ENCODE measurements at regions not wholly inside any gene's neighbourhood (a gene's known extent, or its start where the extent isn't known, plus 50 kb on each side); places are given as distances from the start of the nearest gene placed in this dataset.
"Not testable (repeated sequence)": the region's sequence is repeated elsewhere in the genome, so short reads cannot be mapped to it uniquely, and the experiment has no call there.

- no peak for FAIRE-seq
- TF ChIP-seq POLR2A (IDR thresholded peaks at IDR 0.05; ENCODE audit: low read depth, low read length), result no peak
Observed at GRCh38 chr10:58086763-58087150, 180.9 kb downstream of the IPMK start.

GRCh38 chr10:58086144-58086762 is 181.4 kb downstream of the IPMK start:
- FAIRE-seq (no peak), DNase-seq (ENCODE audit: insufficient read length, low spot score) (no peak)
- no peak for TF ChIP-seq POLR2A (IDR thresholded peaks at IDR 0.05; ENCODE audit: low read depth, low read length)

More at GRCh38 chr10:58086763-58087150, 180.9 kb downstream of the IPMK start:
- no peak for DNase-seq (ENCODE audit: insufficient read length, low spot score)

GRCh38 chr10:58082248-58082647 is 185.4 kb downstream of the IPMK start:
- FAIRE-seq, result no peak
- no peak for DNase-seq (ENCODE audit: insufficient read length, low spot score)
- TF ChIP-seq POLR2A (IDR thresholded peaks at IDR 0.05; ENCODE audit: low read depth, low read length), result no peak

GRCh38 chr10:58081353-58081752 is 186.3 kb downstream of the IPMK start:
- TF ChIP-seq POLR2A (IDR thresholded peaks at IDR 0.05; ENCODE audit: low read depth, low read length), result no peak
- DNase-seq (ENCODE audit: insufficient read length, low spot score) (no peak), FAIRE-seq (no peak)

GRCh38 chr10:58079461-58079860 is 188.2 kb downstream of the IPMK start:
- no peak for TF ChIP-seq POLR2A (IDR thresholded peaks at IDR 0.05; ENCODE audit: low read depth, low read length)
- DNase-seq (ENCODE audit: insufficient read length, low spot score) (no peak), FAIRE-seq (no peak)

GRCh38 chr10:58072634-58073033 is 195.1 kb downstream of the IPMK start:
- no peak for TF ChIP-seq POLR2A (IDR thresholded peaks at IDR 0.05; ENCODE audit: low read depth, low read length)
- no peak for DNase-seq (ENCODE audit: insufficient read length, low spot score)
- no peak for FAIRE-seq

- FAIRE-seq, result no peak
- TF ChIP-seq POLR2A (IDR thresholded peaks at IDR 0.05; ENCODE audit: low read depth, low read length), result no peak
Observed at GRCh38 chr10:58070956-58071355, 196.7 kb downstream of the IPMK start.

GRCh38 chr10:58068809-58069208 is 198.9 kb downstream of the IPMK start:
- no peak for FAIRE-seq
- no peak for DNase-seq (ENCODE audit: insufficient read length, low spot score)
- no peak for TF ChIP-seq POLR2A (IDR thresholded peaks at IDR 0.05; ENCODE audit: low read depth, low read length)

More at GRCh38 chr10:58070956-58071355, 196.7 kb downstream of the IPMK start:
- DNase-seq (ENCODE audit: insufficient read length, low spot score), result no peak

GRCh38 chr10:58066979-58067378 is 200.7 kb downstream of the IPMK start:
- no peak for FAIRE-seq

GRCh38 chr10:58066126-58066525 is 201.6 kb downstream of the IPMK start:
- DNase-seq (ENCODE audit: insufficient read length, low spot score) (no peak), FAIRE-seq (no peak)
- TF ChIP-seq POLR2A (IDR thresholded peaks at IDR 0.05; ENCODE audit: low read depth, low read length), result no peak

More at GRCh38 chr10:58066979-58067378, 200.7 kb downstream of the IPMK start:
- no peak for TF ChIP-seq POLR2A (IDR thresholded peaks at IDR 0.05; ENCODE audit: low read depth, low read length)
- no peak for DNase-seq (ENCODE audit: insufficient read length, low spot score)

GRCh38 chr10:58065529-58065815 is 202.2 kb downstream of the IPMK start:
- FAIRE-seq (no peak), DNase-seq (ENCODE audit: insufficient read length, low spot score) (no peak)
- no peak for TF ChIP-seq POLR2A (IDR thresholded peaks at IDR 0.05; ENCODE audit: low read depth, low read length)

- peak; percentile 90 for FAIRE-seq
- peak; percentile 12 for DNase-seq (ENCODE audit: insufficient read length, low spot score)
- no peak for TF ChIP-seq POLR2A (IDR thresholded peaks at IDR 0.05; ENCODE audit: low read depth, low read length)
Observed at GRCh38 chr10:58064714-58065528, 202.8 kb downstream of the IPMK start.

- FAIRE-seq (no peak), DNase-seq (ENCODE audit: insufficient read length, low spot score) (no peak)
- TF ChIP-seq POLR2A (IDR thresholded peaks at IDR 0.05; ENCODE audit: low read depth, low read length), result no peak
Observed at GRCh38 chr10:58063861-58064480, 203.7 kb downstream of the IPMK start.

GRCh38 chr10:58058683-58059082 is 209.0 kb downstream of the IPMK start:
- FAIRE-seq; DNase-seq (ENCODE audit: insufficient read length, low spot score): not testable (repeated sequence)

- FAIRE-seq (no peak), DNase-seq (ENCODE audit: insufficient read length, low spot score) (no peak)
- TF ChIP-seq POLR2A (IDR thresholded peaks at IDR 0.05; ENCODE audit: low read depth, low read length), result no peak
Observed at GRCh38 chr10:58054881-58055280, 212.8 kb downstream of the IPMK start.

Data from H54 (cell line).